WERI-Rb-1 (cell line): ENCODE measurements at regions not wholly inside any gene's neighbourhood (a gene's known extent, or its start where the extent isn't known, plus 50 kb on each side); places are given as distances from the start of the nearest gene placed in this dataset.

Experiments used
- DNase-seq: peaks from one replicate; pipeline ENCODE4 v3.0.0-alpha.2; 2020
- H3K27ac ChIP-seq: fragments of 250-450 bp; sonication (Bioruptor Pico); 2 replicates; pipeline ENCODE4 v1.5.1; 2020; ENCODE audit warnings: mild to moderate bottlenecking, moderate library complexity
- H3K27me3 ChIP-seq: fragments of 250-450 bp; sonication (Bioruptor Pico); 2 replicates; pipeline ENCODE4 v1.5.1; 2021; ENCODE audit warnings: mild to moderate bottlenecking, low read depth, moderate library complexity; ENCODE audit not compliant: insufficient read depth, severe bottlenecking
- H3K36me3 ChIP-seq: fragments of 250-450 bp; sonication (Bioruptor Pico); 2 replicates; pipeline ENCODE4 v1.5.1; 2020; ENCODE audit warnings: mild to moderate bottlenecking, moderate library complexity
- H3K4me3 ChIP-seq: 2 replicates; pipeline ENCODE4 v1.5.1; 2011; ENCODE audit warnings: low read depth, mild to moderate bottlenecking, control low read depth, low read length
- H3K9me3 ChIP-seq: fragments of 250-450 bp; sonication (Bioruptor Pico); 2 replicates; pipeline ENCODE4 v1.5.1; 2021; ENCODE audit warnings: mild to moderate bottlenecking, moderate library complexity; ENCODE audit not compliant: severe bottlenecking
- CTCF ChIP-seq: IDR thresholded peaks from 2 replicates; pipeline ENCODE4 v1.5.1; 2011; ENCODE audit warnings: low read depth, mild to moderate bottlenecking, control low read depth, inconsistent platforms, low read length

- no peak for TF ChIP-seq CTCF
- H3K27ac ChIP-seq, result no peak overlapping the region
Observed at GRCh38 chr14:104342435-104343293, 204.3 kb downstream of the KIF26A start.

GRCh38 chr14:104343294-104343625 is 204.9 kb downstream of the KIF26A start:
- no peak overlapping the region for H3K27ac ChIP-seq
- no peak for DNase-seq
- no peak for TF ChIP-seq CTCF
- H3K4me3 ChIP-seq, result no peak overlapping the region
- H3K9me3 ChIP-seq, result no peaks in the 10 kb centered on the region
- no peaks in the 10 kb centered on the region for H3K36me3 ChIP-seq
- H3K27me3 ChIP-seq, result no peaks in the 10 kb centered on the region

More at GRCh38 chr14:104342435-104343293, 204.3 kb downstream of the KIF26A start:
- no peak for DNase-seq
- Histone ChIP-seq H3K27me3 (no peaks in the 10 kb centered on the region), H3K9me3 (no peaks in the 10 kb centered on the region), H3K36me3 (no peaks in the 10 kb centered on the region), H3K4me3 (no peak overlapping the region)

GRCh38 chr14:104343690-104344640 is 205.6 kb downstream of the KIF26A start:
- Histone ChIP-seq H3K9me3 (no peaks in the 10 kb centered on the region), H3K27me3 (no peaks in the 10 kb centered on the region), H3K27ac (no peak overlapping the region), H3K4me3 (no peak overlapping the region), H3K36me3 (no peaks in the 10 kb centered on the region)
- no peak for DNase-seq
- no peak for TF ChIP-seq CTCF

GRCh38 chr14:104344818-104345620 is 206.6 kb downstream of the KIF26A start:
- no peak overlapping the region for H3K27ac ChIP-seq
- no peaks in the 10 kb centered on the region for H3K27me3 ChIP-seq
- H3K4me3 ChIP-seq, result no peak overlapping the region
- no peak for DNase-seq
- no peaks in the 10 kb centered on the region for H3K9me3 ChIP-seq
- TF ChIP-seq CTCF, result no peak
- no peaks in the 10 kb centered on the region for H3K36me3 ChIP-seq

- no peaks in the 10 kb centered on the region for H3K27me3 ChIP-seq
- DNase-seq, result no peak
- no peaks in the 10 kb centered on the region for H3K36me3 ChIP-seq
- no peaks in the 10 kb centered on the region for H3K9me3 ChIP-seq
- no peak overlapping the region for H3K27ac ChIP-seq
- H3K4me3 ChIP-seq, result no peak overlapping the region
- no peak for TF ChIP-seq CTCF
Observed at GRCh38 chr14:104345621-104346462, 207.5 kb downstream of the KIF26A start.
